Smooth muscle cell of the brain vasculature (primary cell): ENCODE measurements at regions not wholly inside any gene's neighbourhood (a gene's known extent, or its start where the extent isn't known, plus 50 kb on each side); places are given as distances from the start of the nearest gene placed in this dataset.
"Not testable (repeated sequence)": the region's sequence is repeated elsewhere in the genome, so short reads cannot be mapped to it uniquely, and the experiment has no call there.

Experiments used
- DNase-seq: peaks from one replicate; pipeline ENCODE4 v3.0.0-alpha.2; 2012; ENCODE audit warnings: low read depth, low spot score

GRCh38 chr5:38789134-38789533 lies 56.7 kb upstream of the OSMR start:
- DNase-seq, result no peak

- no peak for DNase-seq
Measured at GRCh38 chr5:38789777-38790176, 56.0 kb upstream of the OSMR start.

- no peak for DNase-seq
Measured at GRCh38 chr5:38790268-38790667, 55.5 kb upstream of the OSMR start.

GRCh38 chr5:38790891-38791290 lies 54.9 kb upstream of the OSMR start:
- no peak for DNase-seq

GRCh38 chr5:38793099-38793498 lies 52.7 kb upstream of the OSMR start:
- no peak for DNase-seq

- DNase-seq, result not testable (repeated sequence)
Measured at GRCh38 chr5:38794037-38794436, 51.8 kb upstream of the OSMR start.

GRCh38 chr5:38794986-38795385 lies 50.8 kb upstream of the OSMR start:
- no peak for DNase-seq

GRCh38 chr5:38795986-38796741 lies 49.6 kb upstream of the OSMR start:
- DNase-seq, result no peak
